Activated CD4-positive, alpha-beta T cell treated with anti-CD3 and anti-CD28 coated beads, Interleukin-2, amount 10 ng/mL, durations not matched to agents 24 days and 14 days (primary cell): ENCODE measurements at regions not wholly inside any gene's neighbourhood (a gene's known extent, or its start where the extent isn't known, plus 50 kb on each side); places are given as distances from the start of the nearest gene placed in this dataset.
"Not testable (repeated sequence)": the region's sequence is repeated elsewhere in the genome, so short reads cannot be mapped to it uniquely, and the experiment has no call there.

ENCODE experiments used
- DNase-seq: peaks from one replicate; pipeline ENCODE4 v3.0.0; 2022
- H3K27ac Mint-ChIP-seq: one replicate; pipeline ENCODE4 v1.8.0; 2022; ENCODE audit warnings: mild to moderate bottlenecking, mixed read lengths
- H3K27me3 Mint-ChIP-seq: one replicate; pipeline ENCODE4 v1.8.0; 2022; ENCODE audit warnings: mixed read lengths
- H3K36me3 Mint-ChIP-seq: one replicate; pipeline ENCODE4 v1.8.0; 2022; ENCODE audit warnings: low read depth, mild to moderate bottlenecking, mixed read lengths
- H3K4me1 Mint-ChIP-seq: one replicate; pipeline ENCODE4 v1.8.0; 2021; ENCODE audit warnings: mixed read lengths
- H3K4me3 Mint-ChIP-seq: one replicate; pipeline ENCODE4 v1.8.0; 2022; ENCODE audit warnings: mild to moderate bottlenecking, moderate library complexity, mixed read lengths
- H3K9me3 Mint-ChIP-seq: one replicate; pipeline ENCODE4 v1.8.0; 2021; ENCODE audit warnings: mixed read lengths
- intact Hi-C: fragments of 100-400 bp; cut with micrococcal nuclease; formaldehyde crosslinking; loops from one replicate; pipeline ENCODE4 v1.15.1; 2023

DNA sequence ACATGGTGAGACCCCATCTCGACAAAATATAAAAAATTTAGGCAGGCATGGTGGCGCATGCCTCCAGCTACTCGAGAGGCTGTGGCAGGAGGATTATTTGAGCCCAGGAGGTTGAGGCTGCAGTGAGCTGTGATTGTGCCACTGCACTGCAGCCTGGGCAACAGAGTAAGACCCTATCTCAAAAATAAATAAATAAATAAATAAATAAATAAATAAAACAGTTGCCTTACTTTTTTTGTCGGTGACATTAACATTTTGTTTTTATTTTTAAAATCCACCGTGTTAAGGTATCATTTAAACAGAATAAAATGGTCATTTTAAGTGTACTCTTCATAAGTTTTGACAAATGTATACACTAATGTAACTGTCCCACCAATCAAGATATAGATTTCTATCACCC, 57.0 kb downstream of the RASL11A start:
- no peak for DNase-seq
- Mint-ChIP-seq H3K4me3 (no peak overlapping the region), H3K4me1 (no peaks in the 10 kb centered on the region), H3K9me3 (no peaks in the 10 kb centered on the region), H3K27ac (no peak overlapping the region), H3K36me3 (no peaks in the 10 kb centered on the region), H3K27me3 (peaks cover 11% of the 10 kb centered on the region)
- intact Hi-C loops: no loop called here

GRCh38 chr13:27329210-27329609, 58.6 kb downstream of the RASL11A start:
- H3K36me3 Mint-ChIP-seq: no peaks in the 10 kb centered on the region
- no peak overlapping the region for H3K27ac Mint-ChIP-seq
- intact Hi-C loops: no loop called here
- no peak for DNase-seq
- H3K9me3 Mint-ChIP-seq: no peaks in the 10 kb centered on the region
- H3K4me1 Mint-ChIP-seq: no peaks in the 10 kb centered on the region
- H3K27me3 Mint-ChIP-seq: peaks cover 11% of the 10 kb centered on the region
- H3K4me3 Mint-ChIP-seq: no peak overlapping the region

DNA sequence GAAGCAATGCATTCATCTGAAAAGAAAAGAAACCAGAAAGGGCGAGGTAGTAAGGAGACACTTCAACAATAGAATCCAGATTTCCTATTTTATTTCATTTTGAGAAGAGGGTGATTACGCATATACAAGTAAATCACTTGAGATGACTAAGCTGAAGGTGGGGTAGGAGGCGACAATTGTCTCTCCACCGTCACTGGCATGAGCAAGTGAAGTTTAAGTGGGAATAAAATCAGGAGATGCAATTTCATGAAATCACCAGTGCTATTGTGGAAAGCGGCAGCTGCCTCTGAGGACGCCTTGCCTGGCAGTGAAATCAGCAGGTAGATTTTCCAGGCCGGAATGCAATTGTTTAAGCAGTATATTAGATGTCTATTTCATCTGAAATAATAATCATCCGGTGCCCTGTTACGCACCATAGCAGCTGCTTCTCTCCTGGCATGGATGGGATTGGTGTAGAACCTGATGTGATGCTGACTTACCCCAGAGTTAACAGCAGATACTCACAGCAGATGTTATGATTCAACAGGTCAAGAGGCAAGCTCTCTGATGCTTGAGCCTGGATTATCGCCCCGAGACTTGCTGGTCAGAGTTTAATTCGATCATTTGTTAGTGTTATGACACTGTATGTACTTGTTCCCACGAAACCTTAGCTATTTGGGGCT, 64.3 kb downstream of the RASL11A start:
- peaks cover 6% of the 10 kb centered on the region for H3K27me3 Mint-ChIP-seq
- no peak overlapping the region for H3K27ac Mint-ChIP-seq
- no peak for DNase-seq
- no peaks in the 10 kb centered on the region for H3K4me1 Mint-ChIP-seq
- no peak overlapping the region for H3K4me3 Mint-ChIP-seq
- H3K9me3 Mint-ChIP-seq: no peaks in the 10 kb centered on the region
- intact Hi-C loops: no loop called here
- no peaks in the 10 kb centered on the region for H3K36me3 Mint-ChIP-seq

DNA sequence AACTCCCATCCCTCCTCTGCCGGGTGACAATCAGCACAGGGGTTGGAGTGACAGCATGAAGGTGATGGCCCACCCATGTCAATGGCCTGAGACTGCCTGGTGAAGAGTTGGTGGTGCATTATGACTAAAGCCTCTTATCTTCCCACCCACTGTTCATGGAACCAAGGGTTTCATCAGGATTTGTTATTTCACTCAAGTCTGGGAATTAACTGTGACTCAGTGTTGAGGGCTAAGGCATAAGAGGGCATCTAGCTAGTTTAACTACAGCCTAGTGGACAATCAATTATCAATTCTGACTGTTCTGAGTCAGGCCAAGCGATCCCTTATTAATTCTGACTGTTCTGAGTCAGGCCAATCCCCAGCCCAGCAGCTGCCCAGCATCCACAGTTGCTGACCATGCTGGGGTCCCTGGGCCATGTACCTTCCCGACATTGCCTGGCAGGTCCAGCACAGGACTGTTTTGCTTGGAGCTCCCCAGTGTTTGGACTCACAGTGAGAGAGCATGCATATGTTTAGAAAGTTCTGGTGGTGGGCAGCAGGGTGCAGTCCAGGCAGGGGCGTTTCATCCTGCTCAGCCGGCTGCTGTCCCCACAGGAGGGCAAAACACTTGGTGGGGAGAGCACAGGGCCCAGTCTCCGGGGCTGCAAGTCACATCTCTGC, 65.5 kb downstream of the RASL11A start:
- Mint-ChIP-seq H3K9me3 (no peaks in the 10 kb centered on the region), H3K27me3 (peaks cover 3% of the 10 kb centered on the region), H3K27ac (no peak overlapping the region), H3K4me3 (no peak overlapping the region), H3K36me3 (no peaks in the 10 kb centered on the region), H3K4me1 (no peaks in the 10 kb centered on the region)
- intact Hi-C loops: no loop called here
- DNase-seq: no peak

- intact Hi-C loops: no loop called here
- DNase-seq: no peak
Measured at GRCh38 chr13:27338207-27338606, 67.6 kb downstream of the RASL11A start.

DNA sequence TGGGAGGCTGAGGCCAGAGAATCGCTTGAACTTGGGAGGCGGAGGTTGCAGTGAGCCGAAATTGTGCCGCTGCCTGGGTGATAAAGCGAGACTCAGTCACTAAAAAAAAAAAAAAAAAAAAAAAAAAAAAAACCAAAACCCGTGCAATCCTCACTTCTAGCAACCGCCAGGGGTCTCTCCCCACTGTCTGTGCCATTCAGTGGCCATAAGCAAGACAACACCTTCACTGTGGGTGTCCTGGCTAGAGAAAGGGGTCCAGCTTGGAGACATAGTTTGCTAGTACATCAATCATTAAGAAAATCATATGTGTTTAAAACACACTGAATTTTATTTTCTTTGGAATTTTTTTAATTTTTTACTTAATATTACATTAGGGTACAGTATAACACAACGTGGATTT, 68.2 kb downstream of the RASL11A start:
- intact Hi-C loops: no loop called here
- H3K36me3 Mint-ChIP-seq: no peaks in the 10 kb centered on the region
- no peak for DNase-seq
- H3K4me3 Mint-ChIP-seq: no peak overlapping the region
- H3K9me3 Mint-ChIP-seq: no peaks in the 10 kb centered on the region
- no peak overlapping the region for H3K27ac Mint-ChIP-seq
- H3K27me3 Mint-ChIP-seq: peaks cover 6% of the 10 kb centered on the region
- H3K4me1 Mint-ChIP-seq: no peaks in the 10 kb centered on the region

More at GRCh38 chr13:27338207-27338606, 67.6 kb downstream of the RASL11A start:
- Mint-ChIP-seq H3K4me1 (no peaks in the 10 kb centered on the region), H3K9me3 (no peaks in the 10 kb centered on the region), H3K27ac (no peak overlapping the region), H3K4me3 (no peak overlapping the region), H3K36me3 (no peaks in the 10 kb centered on the region), H3K27me3 (peaks cover 2% of the 10 kb centered on the region)

DNA sequence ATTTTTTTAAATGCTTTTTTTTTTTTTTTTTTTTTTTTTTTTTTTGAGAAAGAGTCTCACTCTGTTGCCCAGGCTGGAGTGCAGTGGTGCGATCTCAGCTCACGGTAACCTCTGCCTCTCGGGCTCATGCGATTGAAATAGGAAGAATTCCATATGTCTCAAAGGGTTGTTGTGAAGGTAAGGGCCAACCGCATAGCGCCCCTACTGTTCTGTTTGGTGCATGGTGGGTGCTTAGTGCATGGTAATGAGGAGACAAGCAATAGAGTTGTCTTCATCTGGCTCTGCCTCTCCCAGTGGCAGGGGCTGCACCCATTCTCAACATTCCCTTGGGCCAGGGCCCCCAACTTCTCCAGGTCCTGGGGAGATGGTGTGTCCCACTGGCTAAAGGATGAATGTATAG, 68.7 kb downstream of the RASL11A start:
- H3K27me3 Mint-ChIP-seq: peaks cover 6% of the 10 kb centered on the region
- intact Hi-C loops: no loop called here
- DNase-seq: peak; percentile 78
- no peak overlapping the region for H3K27ac Mint-ChIP-seq
- H3K9me3 Mint-ChIP-seq: no peaks in the 10 kb centered on the region
- no peak overlapping the region for H3K4me3 Mint-ChIP-seq
- no peaks in the 10 kb centered on the region for H3K36me3 Mint-ChIP-seq
- H3K4me1 Mint-ChIP-seq: no peaks in the 10 kb centered on the region

DNA sequence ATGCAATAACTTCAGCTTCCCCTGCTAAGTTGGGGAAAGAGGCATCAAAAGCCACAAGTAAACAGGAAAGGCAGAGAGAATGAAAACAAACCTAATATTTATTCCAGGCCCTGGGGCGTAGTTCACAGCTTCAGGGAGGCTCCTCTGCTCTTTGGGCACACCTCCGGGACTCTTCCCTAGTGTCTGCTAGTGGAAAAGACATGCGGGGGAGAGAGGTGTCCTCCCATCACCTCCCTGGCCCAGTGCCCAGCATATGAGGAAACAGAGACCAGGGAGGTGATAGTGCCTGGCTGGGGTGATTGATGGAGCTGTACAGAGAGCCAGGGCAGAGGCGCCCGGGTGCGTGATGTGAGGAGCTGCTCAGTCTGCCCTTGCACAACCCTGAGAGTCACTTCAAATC, 71.0 kb downstream of the RASL11A start:
- Mint-ChIP-seq H3K27ac (no peak overlapping the region), H3K36me3 (no peaks in the 10 kb centered on the region), H3K4me3 (no peak overlapping the region), H3K9me3 (no peaks in the 10 kb centered on the region), H3K27me3 (peaks cover 9% of the 10 kb centered on the region), H3K4me1 (no peaks in the 10 kb centered on the region)
- intact Hi-C loops: no loop called here
- DNase-seq: no peak

DNA sequence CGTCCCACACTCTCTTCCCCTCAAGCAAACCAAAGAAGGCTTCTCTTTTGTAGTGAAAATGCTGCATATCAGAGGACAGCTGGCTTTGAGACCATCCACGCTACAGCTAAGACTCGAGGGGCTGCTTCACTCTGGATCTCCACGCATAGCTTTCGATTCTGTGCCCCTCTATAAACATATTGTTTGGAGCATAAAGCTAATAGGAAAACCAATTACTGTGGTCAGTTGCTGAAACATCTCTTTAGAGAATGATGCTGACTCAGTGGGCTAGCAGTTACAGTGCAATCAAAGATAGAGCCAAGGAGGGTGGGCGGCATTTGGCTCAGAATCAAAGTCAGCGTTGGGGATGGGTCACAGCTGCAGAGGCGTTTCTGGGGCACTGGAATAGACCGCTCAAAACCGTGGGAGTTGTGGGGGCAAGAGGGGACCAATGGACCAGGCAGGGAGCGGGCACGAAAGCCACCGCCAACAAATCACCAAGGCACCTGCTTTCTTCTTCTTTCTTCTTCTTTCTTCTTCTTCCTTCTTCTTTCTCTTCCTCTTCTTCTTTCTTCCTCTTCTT, 76.7 kb downstream of the RASL11A start:
- Mint-ChIP-seq H3K27me3 (peaks cover 17% of the 10 kb centered on the region), H3K36me3 (no peaks in the 10 kb centered on the region), H3K4me1 (no peaks in the 10 kb centered on the region), H3K9me3 (peaks cover 3% of the 10 kb centered on the region), H3K4me3 (no peak overlapping the region), H3K27ac (no peak overlapping the region)
- intact Hi-C loops: no loop called here
- no peak for DNase-seq

DNA sequence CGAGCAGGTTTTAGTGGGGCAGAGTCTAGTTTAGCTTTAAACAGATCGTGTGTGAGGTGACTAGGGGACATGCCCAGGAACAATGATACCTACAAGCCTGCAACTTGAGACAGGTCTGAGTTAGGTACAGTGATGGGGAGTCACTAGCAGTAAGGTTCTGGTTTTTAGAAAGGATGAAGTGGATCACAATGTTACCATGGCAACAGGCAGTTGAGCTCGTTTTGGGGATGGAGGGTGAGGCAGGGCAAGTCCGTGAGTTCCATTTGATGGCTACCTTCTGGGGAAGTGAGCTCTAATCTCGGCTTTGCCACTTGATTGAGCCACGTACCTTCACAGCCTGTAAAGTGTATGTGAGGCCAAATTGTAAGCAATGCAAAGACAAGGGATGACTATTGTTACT, 76.0 kb upstream of the GTF3A start:
- Mint-ChIP-seq H3K27me3 (peaks cover 14% of the 10 kb centered on the region), H3K4me1 (peaks cover 6% of the 10 kb centered on the region), H3K36me3 (no peaks in the 10 kb centered on the region), H3K9me3 (peaks cover 3% of the 10 kb centered on the region), H3K27ac (no peak overlapping the region), H3K4me3 (no peak overlapping the region)
- intact Hi-C loops: no loop called here
- DNase-seq: no peak

DNA sequence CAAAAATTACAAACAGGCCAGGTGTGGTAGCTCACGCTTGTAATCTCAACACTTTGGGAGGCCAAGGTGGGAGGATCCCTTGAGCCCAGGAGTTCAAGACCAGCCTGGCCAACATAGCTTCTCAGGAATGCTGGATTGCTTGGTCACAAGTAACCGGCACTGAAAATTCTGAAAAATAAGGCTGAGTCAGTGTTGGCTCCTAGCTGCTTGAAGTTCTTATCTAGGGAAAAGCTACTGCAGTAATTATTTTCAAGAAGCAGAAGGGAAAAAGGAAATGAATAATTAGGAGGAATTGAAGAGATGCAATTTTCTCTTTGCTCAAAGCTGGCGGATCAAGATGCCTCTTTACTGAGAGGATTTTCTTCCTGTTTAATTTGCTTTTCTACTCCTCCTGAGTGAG, 75.0 kb upstream of the GTF3A start:
- Mint-ChIP-seq H3K27me3 (peaks cover 10% of the 10 kb centered on the region), H3K9me3 (peaks cover 3% of the 10 kb centered on the region), H3K4me3 (no peak overlapping the region), H3K4me1 (peaks cover 7% of the 10 kb centered on the region), H3K36me3 (no peaks in the 10 kb centered on the region), H3K27ac (no peak overlapping the region)
- no peak for DNase-seq
- intact Hi-C loops: no loop called here

DNA sequence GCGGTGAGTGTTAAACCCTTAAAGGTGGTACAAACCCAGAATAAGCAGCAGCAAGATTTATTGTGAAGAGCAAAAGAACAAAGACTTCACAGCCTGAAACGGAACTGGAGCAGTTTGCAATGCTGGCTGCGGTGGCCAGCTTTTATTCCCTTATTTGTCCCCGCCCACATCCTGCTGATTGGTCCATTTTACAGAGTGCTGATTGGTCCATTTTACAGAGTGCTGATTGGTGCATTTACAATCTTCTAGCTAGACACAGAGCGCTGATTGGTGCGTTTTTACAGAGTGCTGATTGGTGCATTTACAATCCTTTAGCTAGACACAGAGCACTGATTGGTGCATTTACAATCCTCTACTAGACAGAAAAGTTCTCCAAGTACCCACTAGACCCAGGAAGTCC, 73.6 kb upstream of the GTF3A start:
- H3K4me3 Mint-ChIP-seq, DNase-seq, H3K4me1 Mint-ChIP-seq, H3K27ac Mint-ChIP-seq, H3K27me3 Mint-ChIP-seq, H3K36me3 Mint-ChIP-seq, H3K9me3 Mint-ChIP-seq: not testable (repeated sequence)
- intact Hi-C loops: loop anchor here (10.0 kb wide), 1 partner anchor 76 kb away; the partner anchor contains the start of gene RASL11A

GRCh38 chr13:27352698-27353097, 71.7 kb upstream of the GTF3A start:
- Mint-ChIP-seq H3K4me3 (no peak overlapping the region), H3K36me3 (no peaks in the 10 kb centered on the region), H3K4me1 (peaks cover 7% of the 10 kb centered on the region), H3K27me3 (peaks cover 6% of the 10 kb centered on the region), H3K27ac (no peak overlapping the region), H3K9me3 (peaks cover 3% of the 10 kb centered on the region)
- intact Hi-C loops: loop anchor here (2.0 to 10.0 kb wide), 3 partner anchors 78 to 222 kb away; partner anchors contain the start of genes RASL11A and USP12
- DNase-seq: no peak

DNA sequence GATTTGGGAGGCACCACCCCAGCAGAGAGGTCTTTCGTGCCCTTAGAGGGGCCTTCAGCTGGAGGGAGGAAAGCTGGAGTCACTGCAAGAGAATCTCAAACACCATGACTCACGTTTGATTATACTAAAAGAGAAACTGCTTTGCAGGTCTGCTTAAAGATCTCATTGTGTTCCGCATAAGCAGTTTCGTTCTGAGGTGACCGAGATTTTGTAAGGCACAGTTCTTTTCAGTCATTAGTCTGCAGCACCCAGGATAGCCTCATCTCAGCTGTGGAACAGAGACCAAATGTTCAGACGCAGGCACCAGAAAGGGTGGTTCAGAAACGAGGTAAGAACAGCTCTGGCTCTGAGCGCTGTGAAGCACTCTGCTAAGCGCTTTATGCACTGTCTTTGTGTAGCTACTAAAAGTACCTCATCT, 71.2 kb upstream of the GTF3A start:
- Mint-ChIP-seq H3K4me1 (peaks cover 7% of the 10 kb centered on the region), H3K9me3 (peaks cover 3% of the 10 kb centered on the region), H3K27ac (no peak overlapping the region), H3K27me3 (peaks cover 6% of the 10 kb centered on the region), H3K36me3 (no peaks in the 10 kb centered on the region), H3K4me3 (no peak overlapping the region)
- intact Hi-C loops: loop anchor here (2.0 to 10.0 kb wide), 3 partner anchors 78 to 222 kb away; partner anchors contain the start of genes RASL11A and USP12
- DNase-seq: peak; percentile 75
